ENCODE measurements at regions not wholly inside any gene's neighbourhood (a gene's known extent, or its start where the extent isn't known, plus 50 kb on each side); places are given as distances from the start of the nearest gene placed in this dataset.

DNA sequence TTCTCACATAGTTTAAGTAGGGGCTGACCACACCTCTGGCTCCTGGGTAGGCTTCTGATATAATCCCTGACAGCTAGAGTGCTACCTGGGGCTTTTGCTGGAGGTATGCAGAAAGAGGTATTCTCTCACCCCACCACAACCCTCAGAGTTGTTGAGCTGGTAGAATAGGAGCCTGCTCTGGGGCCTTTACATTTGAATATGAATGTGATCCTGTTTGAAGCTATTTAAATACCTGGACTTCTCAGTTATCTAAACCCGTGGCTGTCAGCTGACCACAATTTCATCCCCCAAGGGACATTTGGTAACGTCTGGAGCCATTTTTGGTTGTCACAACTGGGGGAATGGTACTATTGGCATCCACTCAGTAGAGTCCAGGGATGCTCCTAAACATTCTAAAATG is 669.1 kb downstream of the SATB2 start:
- no peak for DNase-seq

DNA sequence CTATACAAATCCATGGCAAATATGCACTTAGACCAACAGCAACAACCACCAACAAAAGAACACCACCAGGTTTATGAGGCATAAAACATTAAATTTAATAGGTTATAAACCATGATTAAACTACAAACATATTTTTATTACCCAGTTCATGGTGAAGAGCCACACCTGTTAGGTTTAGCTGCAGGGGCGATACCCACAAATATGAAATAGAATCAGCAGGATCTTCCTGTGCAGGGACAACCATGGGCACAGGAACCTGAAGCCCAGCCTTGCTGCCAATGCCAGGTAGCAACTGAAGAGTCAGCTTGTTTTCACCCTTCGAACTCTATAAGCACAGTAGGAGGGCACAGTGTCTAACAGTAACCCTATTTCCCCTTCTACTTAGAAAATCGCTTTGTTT is 675.0 kb downstream of the SATB2 start:
- no peak for DNase-seq

DNA sequence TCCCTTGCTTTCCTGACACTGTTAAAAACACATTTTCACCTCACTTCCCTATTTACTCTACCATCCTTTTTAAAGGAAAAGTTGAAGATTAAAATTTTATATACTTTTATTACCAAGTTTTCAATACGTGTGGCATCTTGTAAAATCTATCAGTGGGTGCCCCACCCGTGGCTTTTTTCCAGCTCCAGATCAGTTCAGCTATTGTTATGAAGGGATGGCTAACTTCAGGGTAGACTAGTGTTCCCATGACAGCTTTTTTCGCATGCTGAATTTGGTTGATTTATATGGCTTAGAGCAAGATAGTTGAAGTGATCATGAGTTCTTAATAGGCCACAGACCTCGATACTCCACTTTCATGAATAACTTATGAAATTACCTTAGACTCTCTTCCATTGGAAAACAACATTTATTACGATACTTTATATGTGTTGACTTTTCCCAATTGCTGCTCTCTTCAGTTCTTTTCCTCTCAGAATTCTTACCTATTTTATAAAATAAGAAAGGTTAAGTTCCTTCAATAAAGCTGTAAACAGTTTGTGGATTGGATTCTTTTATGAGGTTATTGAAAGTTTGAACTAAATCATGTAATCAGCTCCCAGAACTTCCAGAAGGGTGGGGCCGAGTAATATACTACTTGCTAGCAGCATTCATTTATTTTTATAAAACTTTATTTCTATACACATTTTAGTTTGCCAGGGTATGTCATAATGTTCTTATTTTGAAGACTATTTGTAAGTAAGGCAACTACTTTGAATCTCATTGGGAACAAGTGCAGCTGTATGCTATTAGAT is 680.9 kb downstream of the SATB2 start:
- DNase-seq: no peak

DNA sequence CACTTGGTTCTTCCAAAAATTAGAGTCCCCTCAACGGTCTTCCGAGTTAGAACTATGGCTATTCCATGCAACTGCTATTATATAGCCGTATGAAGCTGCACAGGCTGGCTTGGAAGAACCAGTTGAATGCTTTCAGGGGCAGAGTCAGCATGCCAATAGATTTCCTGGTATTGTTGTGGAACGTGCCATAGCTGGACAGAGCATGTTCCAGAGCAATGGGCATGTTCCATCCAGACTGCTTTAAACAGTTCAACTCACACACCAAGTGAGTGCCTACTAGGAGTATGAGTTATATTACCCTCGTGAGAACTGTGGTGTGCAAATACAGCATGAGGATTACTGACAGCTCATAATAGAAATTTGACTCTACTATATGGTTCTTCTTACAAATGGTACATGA is 682.0 kb downstream of the SATB2 start:
- no peak for DNase-seq

DNA sequence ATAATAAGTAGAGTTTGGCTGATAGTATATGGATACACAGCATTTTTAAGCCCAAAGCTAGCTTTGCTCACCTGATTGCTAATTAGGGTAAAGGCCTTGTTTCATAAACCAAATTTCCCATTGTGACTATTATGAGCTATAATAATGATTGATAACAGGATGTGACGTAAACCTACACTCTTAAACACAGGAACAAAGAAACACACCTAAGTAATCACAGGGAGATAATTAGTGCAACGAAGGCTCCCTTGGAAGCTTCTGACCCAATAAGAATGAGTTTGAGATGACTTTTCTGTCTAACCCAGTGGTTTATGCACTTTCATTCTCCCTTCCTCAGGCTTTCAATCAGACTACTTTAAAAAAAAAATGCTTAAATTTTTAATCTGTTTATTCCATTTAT is 683.2 kb downstream of the SATB2 start:
- DNase-seq: no peak

DNA sequence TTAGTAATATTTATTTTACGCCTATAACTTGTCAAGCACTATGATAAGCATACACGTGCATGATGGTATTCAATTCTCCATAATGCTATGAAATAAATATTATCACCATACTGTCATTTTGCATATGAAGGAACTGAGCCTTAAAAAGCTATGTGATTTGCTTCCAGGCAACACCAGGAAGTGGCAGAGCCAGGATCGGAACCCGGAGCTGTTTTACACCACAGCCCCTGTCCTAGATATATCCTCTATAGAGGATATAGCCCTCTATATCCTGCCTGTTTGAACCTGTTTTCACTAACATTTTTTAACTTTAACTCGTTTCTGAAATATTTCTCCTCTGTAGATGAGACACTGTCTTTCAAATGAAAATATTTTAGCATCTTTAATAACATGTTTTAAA is 690.0 kb downstream of the SATB2 start:
- no peak for DNase-seq

DNA sequence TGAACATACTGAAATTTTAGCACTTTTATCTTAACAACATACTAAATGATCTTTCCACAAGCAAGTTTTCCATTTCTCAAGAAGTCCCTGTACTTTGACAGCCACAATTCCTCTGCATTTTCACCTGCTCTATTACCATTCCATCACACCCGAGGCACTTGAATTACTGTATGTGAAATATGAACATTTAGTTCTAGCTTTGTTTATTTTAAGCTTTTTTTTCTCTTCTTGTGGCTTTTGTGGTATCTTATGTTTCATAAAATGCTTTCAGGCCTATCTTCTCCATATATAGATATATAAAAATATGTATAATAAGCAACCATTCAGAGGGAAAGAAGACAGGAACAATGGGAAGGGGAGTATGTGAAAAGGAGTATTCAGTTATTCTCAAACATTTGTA is 693.9 kb downstream of the SATB2 start:
- no peak for DNase-seq

DNA sequence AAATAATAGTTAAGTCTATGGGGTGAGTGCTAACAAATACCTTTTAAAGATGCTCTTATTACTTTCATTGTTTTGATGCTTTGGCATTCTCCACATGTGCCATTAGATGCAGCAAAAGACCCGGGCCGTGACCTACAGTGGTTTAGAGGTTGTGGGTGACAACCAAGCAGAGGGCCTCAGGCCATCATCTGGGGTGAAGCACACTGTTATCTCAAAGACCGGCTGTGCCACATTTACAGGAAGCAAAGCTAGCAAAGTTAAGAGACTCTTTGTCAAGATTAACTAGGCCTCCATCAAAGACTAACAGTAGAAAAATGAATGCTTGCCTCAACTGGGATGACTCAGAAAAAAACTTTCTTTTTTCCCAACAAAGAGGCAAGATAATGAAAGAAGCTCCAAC is 695.3 kb downstream of the SATB2 start:
- no peak for DNase-seq

DNA sequence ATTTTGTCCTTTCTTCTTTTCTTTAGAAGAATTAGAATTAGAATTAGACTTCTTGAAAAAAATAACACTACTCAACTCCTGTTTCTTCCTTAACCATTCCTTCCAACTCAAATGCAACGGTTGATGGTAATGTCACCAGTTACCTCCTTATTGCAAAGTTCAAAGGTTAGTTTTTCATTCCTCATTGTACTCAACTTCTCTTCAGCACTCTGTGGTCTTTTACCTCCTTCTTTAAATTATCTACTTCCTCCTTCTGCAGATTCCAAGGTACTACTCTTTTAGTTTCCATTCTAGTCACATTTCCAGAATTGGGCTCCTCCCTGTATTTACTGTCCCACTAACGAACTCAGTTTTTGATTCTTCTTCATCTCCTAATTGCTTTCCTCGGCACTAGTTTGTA is 700.7 kb downstream of the SATB2 start:
- DNase-seq: no peak

DNA sequence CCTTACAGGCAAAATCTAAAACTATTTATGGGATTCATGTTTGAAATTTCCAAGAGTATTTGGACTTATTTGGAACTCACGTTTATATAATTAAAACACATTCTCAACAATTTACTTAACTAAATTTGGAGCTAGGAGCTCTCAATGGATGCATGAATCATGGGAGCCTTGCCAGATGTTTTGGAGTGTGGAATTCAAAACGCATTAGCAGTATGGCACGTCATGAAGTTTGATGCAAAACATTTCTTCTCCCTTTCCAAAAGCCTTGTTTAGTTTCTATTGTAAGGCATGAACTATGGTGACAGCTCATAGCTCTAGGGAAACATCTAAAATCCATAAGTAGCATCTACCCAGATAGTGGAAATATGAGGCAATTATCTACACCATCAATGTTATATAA is 701.6 kb downstream of the SATB2 start:
- no peak for DNase-seq

DNA sequence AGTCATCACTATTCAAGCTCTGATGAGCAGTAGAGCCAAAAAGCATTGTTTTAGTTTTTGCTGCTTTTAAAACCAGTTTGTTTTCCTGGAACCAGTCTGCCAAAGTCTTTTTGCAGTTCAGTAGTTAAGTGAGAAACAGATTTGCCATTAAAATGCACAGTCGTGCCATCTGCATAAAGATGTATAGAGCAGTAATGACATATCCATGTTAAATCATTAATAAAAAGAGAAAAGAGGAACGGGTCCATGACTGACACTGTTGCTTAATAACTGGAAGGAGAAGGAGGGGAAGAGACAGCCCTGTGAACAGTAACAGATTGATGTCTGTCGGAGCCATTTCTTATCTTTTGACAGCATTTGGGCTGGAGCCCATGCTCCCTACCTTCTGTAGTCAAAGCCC is 704.6 kb downstream of the SATB2 start:
- DNase-seq: no peak

DNA sequence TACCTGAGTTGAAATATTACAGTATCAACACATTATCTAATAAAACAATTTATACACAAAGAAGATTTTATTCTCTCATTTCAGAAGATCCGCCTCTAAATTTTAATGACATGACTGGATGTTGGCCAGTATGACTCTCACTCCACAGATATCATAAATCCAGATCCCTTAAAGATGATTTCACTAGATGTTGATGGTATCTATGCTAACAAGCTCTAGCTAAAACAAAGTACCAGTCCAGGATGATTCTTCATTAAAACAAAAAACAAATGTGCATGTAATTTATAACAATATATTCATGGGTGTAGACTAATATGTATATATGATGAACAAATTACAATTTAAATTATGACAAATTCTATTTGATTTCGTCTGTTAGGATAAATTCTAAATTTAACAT is 708.4 kb downstream of the SATB2 start:
- no peak for DNase-seq

DNA sequence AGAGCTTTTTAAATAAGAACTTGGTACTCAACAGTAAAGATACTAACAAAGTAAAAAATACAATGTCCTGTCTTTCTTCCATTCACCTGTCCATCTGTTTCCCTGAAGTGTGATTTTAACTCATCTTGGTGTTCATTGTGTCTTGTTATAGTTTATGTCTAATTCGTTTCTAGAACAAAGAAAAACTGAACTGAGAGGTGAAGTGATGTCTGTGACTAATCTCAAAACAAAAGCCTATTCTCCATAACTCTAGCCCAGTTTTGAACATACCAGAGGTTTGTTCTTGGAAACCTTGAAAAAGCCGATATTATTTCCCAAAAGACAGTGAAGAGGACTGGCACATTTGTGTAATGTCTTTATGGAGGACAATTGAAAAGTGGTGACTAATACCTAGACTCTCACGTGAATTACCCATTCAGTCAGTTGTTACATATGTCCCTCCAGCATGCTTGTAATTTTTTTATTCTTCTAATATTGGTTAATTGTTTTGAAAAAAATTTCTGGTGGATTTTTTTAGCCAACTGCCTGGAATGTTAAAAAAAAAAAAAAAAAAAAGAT is 725.8 kb downstream of the SATB2 start:
- DNase-seq: no peak

DNA sequence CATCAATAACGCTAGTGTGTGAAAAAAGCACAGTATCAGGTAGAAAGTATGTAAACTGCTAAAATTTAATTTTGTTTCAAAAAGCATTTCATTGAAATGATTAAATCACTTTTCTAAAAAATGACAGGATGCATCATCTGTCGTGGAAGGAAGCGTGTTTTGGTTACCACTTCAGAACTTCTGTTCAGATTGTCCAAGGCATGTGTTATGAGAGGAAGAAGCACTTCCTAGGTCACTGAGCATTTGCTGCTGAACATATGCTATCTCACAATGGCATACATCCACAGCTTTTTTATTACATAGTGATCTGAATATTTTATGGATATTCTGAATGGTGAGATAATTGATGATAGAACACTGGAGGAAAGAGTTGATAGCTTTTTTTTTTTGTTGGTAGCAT is 737.5 kb downstream of the SATB2 start:
- DNase-seq: no peak

DNA sequence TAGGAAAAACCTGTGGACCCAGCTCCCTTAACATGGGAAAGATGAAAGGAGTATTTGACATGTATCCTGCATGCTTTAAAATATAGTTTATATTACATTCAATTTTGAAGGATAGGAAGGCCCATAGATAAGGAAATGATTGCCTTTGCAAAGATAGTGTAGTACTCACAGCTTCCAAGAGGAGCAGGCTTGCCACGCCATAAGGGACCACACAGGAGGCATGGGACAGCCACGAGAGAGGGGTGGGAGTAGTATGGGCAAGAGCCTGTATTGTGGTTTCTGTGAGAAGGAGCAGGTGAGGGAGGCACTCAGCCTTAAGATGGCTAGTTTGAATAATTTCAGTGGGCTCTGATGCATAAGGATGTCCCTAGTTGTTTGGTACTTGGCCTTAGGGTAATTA is 740.3 kb downstream of the SATB2 start:
- no peak for DNase-seq

DNA sequence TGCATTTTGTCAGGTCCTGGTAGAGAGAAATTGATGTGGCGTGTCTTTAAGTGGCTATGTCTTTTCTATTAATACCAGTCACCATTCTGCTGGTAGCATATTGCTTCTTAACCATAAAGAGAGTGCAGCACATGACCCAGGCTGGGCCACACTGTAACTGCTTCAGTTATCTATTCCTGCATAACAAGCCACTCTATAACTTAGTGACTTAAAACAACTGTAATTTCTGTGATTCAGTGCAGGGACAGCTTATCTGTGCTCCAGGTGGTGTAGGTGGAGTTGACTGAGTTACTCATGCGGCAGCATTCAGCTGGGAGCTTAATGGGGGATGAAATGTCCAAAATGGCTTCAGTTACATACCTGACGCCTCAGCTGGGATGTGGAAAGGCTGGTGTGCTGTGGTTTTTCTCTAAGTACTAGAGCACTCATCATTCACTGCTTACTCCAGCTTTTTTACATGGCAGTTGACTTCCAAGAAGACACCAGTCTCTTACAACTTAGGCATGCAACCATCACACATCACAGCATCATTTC is 742.4 kb downstream of the SATB2 start:
- no peak for DNase-seq

DNA sequence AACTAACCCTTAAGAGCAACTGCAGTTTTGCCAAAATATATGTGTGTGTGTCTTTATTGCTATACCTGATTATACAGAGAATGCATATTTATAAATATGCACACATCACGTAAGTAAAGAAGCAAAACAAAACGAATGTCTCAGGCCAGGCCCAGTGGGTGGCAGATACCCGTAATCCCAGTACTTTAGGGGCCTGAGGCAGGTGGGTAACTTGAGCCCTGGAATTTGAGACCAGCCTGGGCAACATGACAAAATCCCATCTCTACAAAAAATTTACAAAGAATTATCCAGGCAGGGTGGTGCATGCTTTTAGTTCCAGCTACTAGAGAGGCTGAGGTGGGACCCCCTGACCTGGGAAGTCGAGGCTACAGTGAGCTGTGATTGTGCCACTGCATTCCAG is 745.3 kb downstream of the SATB2 start:
- no peak for DNase-seq

DNA sequence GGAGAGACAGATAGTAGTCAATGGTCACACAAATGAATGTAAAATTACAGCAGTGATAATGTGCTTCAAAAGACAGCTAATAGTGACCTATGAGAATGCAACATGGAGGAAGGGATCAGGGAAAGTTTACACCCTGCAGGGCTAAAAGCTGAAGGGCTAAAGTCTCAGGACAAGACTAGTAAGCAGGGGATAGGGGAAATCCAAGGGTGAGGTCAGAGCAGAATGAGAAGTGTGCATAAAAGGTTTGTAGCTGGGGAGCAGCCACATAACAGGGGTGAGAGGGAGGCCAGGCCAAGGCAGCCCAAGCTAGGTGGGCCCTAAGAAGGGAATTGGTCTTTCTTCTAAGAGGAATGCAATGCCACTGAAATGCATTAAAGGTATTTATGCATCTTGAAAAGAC is 746.3 kb downstream of the SATB2 start:
- DNase-seq: no peak

DNA sequence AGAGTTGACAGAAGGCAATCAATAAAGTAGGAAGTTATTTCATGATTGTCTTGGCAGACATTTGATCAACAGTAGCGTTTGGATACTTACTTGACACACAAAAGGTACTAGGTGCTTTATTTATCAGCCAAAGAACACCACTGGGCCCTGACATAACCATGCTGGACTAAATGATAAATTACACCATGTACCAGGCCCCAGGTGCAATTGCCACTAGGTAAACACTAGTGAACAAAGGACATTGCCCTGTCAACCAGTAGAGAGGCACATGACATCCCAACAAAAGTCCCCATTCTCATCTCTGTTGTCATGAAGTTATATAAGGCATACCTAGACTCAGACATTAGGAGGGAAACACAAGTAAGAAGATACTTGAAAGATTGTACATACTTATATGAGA is 747.2 kb downstream of the SATB2 start:
- DNase-seq: no peak

DNA sequence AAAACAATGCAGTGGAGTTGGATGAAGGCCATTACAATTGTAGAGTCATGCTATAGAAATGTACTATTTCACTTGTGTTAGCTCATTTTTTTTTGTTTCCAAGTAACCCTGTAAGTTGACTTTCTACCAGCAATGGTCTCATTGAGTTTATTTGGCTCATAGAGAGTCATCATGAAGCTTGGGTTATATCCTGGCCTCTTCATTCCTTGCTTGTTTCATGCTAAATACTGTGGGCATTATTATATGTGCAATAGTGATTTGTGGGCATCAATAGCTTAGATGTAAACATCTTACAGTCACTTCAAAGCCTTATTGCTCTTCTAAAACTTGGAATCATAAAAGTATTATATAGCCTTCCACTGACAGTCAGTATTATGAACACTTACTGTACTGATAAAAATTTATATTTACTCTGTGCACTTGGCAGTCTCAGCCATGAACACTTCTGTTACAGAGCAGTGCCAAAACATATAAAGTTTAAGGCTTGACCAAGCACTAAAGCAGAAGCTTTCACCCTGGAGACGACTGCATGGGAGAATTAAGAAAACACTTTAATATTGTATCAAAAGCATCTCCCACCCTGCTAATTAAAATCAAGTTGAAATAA is 751.2 kb downstream of the SATB2 start:
- DNase-seq: no peak

DNA sequence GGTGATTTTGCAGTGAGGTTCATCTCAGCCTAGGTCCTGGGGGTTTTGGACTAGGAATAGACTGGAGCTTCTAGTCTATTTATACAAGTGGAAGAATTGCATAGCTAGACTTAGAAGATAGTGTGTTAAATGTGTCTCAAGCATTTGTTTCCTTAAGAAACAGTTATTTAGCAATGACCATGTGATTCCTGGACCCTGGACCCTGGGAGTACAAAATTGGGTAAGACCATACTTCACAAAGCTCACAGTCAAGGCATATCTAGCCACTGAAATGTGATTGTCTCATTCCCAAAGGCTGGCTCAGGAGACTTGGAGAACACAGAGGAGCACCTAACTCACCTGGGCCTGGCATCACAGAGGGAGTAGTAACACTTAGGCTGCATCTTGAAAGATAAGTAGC is 754.5 kb downstream of the SATB2 start:
- DNase-seq: no peak

DNA sequence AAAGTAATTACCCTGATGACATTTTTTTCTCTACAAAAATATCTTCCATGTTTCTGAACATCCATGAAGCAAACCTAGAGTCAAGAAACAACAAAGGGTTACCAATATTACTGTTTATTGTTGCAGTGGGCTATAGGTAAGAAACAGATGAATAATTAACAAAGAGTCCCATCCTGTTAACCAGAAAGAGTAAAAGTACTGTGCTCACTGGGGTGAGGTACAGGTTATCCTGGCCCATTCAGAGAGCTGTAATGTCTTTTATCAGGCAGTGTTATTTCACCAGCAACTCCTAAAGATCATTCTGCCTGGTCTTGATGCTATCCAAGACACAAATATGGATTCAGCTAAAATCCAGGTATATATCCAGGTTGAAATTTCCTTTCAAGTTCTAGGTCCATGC is 754.9 kb downstream of the SATB2 start:
- DNase-seq: no peak

DNA sequence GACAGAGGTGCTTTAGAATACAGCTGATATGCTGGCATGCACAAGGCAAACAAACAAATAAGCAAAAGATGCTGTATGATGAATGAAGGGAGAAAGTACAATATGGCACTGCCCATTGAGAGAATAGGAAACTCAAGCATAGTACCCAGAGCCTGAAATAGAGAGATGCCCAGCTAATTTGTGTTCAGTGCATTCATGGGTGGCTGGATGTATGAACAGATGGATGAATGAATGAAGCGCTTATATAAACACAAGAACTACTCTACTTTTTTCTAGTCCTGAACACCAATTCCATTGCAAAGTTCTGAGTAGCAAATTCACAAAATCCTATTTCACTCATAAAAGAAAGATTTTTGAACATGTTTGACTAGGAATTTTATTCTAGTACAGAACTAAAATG is 756.3 kb downstream of the SATB2 start:
- no peak for DNase-seq

DNA sequence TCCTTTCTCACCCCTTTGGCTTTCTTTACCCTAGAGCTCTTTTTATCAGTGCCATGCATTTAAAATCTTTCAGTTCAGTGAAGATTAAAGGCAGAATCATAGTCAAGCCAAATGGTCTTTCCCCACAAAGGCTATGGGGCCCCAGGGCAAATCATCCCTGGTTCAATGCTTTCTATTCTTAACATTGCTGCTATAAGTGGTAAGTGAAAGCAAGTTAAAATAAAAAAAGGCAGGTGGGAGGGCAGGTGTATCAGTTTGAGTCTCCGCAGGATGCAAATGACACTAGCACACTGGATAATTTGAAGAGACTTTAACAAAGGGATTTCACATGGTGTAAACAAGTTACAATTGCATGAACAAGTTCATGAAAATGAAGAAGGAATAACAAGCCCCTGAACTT is 757.4 kb downstream of the SATB2 start:
- no peak for DNase-seq

DNA sequence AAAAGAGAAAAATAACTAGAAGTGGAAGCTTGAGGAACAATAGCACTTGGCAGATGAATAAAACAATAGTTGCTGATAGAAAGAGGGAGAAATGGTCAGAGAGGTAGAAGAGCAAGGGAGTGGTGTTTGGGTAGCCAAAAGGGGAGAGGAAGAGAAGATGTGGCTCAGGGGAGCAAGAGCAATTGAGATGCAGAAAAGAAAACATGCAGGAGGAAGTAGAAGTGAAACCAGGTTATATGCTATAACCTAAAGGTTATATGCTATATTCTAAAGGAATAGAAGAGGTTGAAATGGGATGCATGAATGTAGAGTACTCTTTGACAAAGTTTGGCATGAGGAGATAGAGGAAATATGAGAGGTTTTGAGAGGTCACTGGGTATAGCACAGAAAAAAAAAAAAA is 759.5 kb downstream of the SATB2 start:
- DNase-seq: no peak

Data from CD4-positive, alpha-beta T cell treated with Interleukin-6 for 4 hours (primary cell).